ENCODE measurements at regions not wholly inside any gene's neighbourhood (a gene's known extent, or its start where the extent isn't known, plus 50 kb on each side); places are given as distances from the start of the nearest gene placed in this dataset.

GRCh38 chr14:39863441-39863840, 431.2 kb upstream of the FBXO33 start:
- H3K27ac ChIP-seq = no peak overlapping the region
- H3K9me3 ChIP-seq = peaks cover 0 to 7% (median 0%) of the 10 kb centered on the region in 4 donors
- no peak for DNase-seq
- no peaks in the 10 kb centered on the region for H3K36me3 ChIP-seq
- TF ChIP-seq POLR2AphosphoS5 (IDR thresholded peaks at IDR 0.05) (no peak), EP300 (IDR thresholded peaks at IDR 0.05) (no peak), CTCF (IDR thresholded peaks at IDR 0.05) (no peak), POLR2A (IDR thresholded peaks at IDR 0.05) (no peak)
- intact Hi-C loops (cut with DNase I; ENCODE audit: low total_unique reads) = no loop called here
- 67 to 88% (median 81%) methylated on average over 1 of the region's 1 CpG for WGBS, 5 donors
- H3K4me1 ChIP-seq = no peaks in the 10 kb centered on the region
- H3K27me3 ChIP-seq = no peaks in the 10 kb centered on the region
- no peak overlapping the region for H3K4me3 ChIP-seq

- H3K27me3 ChIP-seq = no peaks in the 10 kb centered on the region
- DNase-seq = no peak
- H3K36me3 ChIP-seq = no peaks in the 10 kb centered on the region
- no peak overlapping the region for H3K27ac ChIP-seq
- no peak overlapping the region for H3K4me3 ChIP-seq
- 64 to 69% (median 66%) methylated on average over 2 of the region's 2 CpGs for WGBS, 5 donors
- TF ChIP-seq EP300 (IDR thresholded peaks at IDR 0.05) (no peak), POLR2AphosphoS5 (IDR thresholded peaks at IDR 0.05) (no peak), CTCF (IDR thresholded peaks at IDR 0.05) (no peak), POLR2A (IDR thresholded peaks at IDR 0.05) (no peak)
- peaks cover 0 to 3% (median 0%) of the 10 kb centered on the region in 4 donors for H3K9me3 ChIP-seq
- H3K4me1 ChIP-seq = no peaks in the 10 kb centered on the region
- intact Hi-C loops (cut with DNase I; ENCODE audit: low total_unique reads) = no loop called here
Observed at GRCh38 chr14:39861696-39862095, 429.5 kb upstream of the FBXO33 start.

DNA sequence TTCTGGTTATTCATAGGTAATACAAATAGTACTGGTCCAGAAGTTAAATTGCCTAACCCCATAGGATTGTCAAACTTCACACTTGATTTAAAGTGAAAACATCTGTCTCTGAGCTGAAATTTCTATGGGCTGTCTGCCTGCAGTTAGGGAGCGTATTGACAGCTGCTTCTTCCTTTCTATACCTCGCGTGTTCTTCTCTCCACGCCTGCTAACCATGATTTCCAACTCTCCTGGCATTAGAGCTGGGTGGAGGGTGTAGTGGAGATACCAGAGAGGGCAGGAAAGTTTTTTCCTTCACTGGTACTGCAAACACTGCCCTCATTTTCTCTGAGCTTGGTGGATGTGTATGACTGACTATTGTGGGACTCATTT, 429.0 kb upstream of the FBXO33 start:
- intact Hi-C loops (cut with DNase I; ENCODE audit: low total_unique reads) = no loop called here
- 55 to 67% (median 63%) methylated on average over 4 of the region's 4 CpGs for WGBS, 5 donors

DNA sequence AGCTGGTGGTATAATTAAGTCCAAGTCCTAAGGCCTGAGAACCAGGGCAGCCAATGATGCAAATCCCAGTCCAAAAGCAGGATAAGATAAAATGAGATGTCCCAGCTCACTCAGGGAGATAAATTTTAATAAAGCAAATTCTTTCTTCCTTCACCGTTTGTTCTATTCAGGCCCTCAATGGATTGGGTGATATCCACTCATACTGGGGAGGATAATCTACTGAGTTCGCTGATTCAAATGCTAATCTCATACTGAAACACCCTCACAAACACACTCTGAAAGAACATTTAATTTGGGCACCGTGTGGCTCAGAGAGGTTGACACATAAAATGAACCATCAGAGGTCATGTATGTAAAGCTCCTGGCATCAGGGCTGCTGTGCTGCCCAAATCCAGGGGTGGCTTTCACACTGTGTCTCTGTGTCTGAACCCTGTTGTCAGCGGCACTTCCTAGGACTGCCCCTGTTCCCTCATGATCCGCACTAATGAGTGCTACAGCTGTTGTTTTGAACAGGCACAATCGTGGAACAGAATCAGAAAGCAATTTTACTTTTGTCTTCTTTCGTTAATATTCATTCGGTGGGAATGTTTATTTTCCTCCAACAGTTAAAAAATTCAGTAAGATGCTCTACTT, 428.5 kb upstream of the FBXO33 start:
- Histone ChIP-seq H3K27me3 (no peaks in the 10 kb centered on the region), H3K36me3 (no peaks in the 10 kb centered on the region), H3K9me3 (no peaks in the 10 kb centered on the region), H3K4me3 (no peak overlapping the region), H3K4me1 (no peaks in the 10 kb centered on the region), H3K27ac (no peak overlapping the region)
- DNase-seq = no peak
- intact Hi-C loops (cut with DNase I; ENCODE audit: low total_unique reads) = no loop called here
- TF ChIP-seq POLR2AphosphoS5 (IDR thresholded peaks at IDR 0.05) (no peak), POLR2A (IDR thresholded peaks at IDR 0.05) (no peak), CTCF (IDR thresholded peaks at IDR 0.05) (no peak), EP300 (IDR thresholded peaks at IDR 0.05) (no peak)
- WGBS, 5 donors = 56 to 59% (median 58%) methylated on average over 8 of the region's 8 CpGs

More for the DNA sequence above, 429.0 kb upstream of the FBXO33 start:
- H3K36me3 ChIP-seq = no peaks in the 10 kb centered on the region
- H3K9me3 ChIP-seq = no peaks in the 10 kb centered on the region
- no peaks in the 10 kb centered on the region for H3K4me1 ChIP-seq
- DNase-seq = no peak
- H3K4me3 ChIP-seq = no peak overlapping the region
- TF ChIP-seq POLR2AphosphoS5 (IDR thresholded peaks at IDR 0.05) (no peak), EP300 (IDR thresholded peaks at IDR 0.05) (no peak), POLR2A (IDR thresholded peaks at IDR 0.05) (no peak), CTCF (IDR thresholded peaks at IDR 0.05) (no peak)
- H3K27ac ChIP-seq = no peak overlapping the region
- no peaks in the 10 kb centered on the region for H3K27me3 ChIP-seq

Measured in stomach (tissue), 8 donors.